Tibial nerve (tissue), 3 donors: ENCODE measurements at regions not wholly inside any gene's neighbourhood (a gene's known extent, or its start where the extent isn't known, plus 50 kb on each side); places are given as distances from the start of the nearest gene placed in this dataset.

Source experiments
- POLR2A ChIP-seq, 2 donors: fragments of 450-650 bp; IDR thresholded peaks; one replicate each; pipeline ENCODE4 v1.6.1; 2017; ENCODE audit warnings: antibody characterized with exemption in 2 of 2, mild to moderate bottlenecking in 2 of 2, moderate library complexity in 2 of 2
- TF ChIP-seq, protein P1 (sequence below), 5 experiments: fragments of 200-600 bp in 3 of 5; fragments of 450-650 bp in 2 of 5; sonication (generic) in 3 of 5; IDR thresholded peaks; one replicate each; pipeline ENCODE4 v1.5.1; 2016 to 2019; ENCODE audit warnings: antibody characterized with exemption in 5 of 5, mild to moderate bottlenecking in 3 of 5, moderate library complexity in 2 of 5

DNA sequence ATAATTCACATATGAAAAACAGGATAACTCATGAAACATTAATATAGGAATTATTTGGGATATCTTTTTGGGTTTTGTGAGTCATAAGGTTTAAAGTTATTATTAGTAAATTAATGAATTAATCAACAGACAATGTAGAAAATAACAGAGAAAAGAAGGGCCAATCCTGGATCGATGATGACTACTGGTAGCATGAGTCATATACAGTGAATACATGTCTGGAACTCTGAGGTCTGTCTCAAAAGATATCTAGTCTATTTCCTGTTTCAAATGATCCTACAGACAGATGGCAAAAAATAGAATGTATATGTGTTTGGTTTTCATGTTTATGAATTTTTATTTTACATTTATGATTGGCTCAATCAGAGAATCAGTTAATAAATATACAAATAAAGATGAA, 86.4 kb upstream of the RTL1 start:
- TF ChIP-seq, protein P1, sequence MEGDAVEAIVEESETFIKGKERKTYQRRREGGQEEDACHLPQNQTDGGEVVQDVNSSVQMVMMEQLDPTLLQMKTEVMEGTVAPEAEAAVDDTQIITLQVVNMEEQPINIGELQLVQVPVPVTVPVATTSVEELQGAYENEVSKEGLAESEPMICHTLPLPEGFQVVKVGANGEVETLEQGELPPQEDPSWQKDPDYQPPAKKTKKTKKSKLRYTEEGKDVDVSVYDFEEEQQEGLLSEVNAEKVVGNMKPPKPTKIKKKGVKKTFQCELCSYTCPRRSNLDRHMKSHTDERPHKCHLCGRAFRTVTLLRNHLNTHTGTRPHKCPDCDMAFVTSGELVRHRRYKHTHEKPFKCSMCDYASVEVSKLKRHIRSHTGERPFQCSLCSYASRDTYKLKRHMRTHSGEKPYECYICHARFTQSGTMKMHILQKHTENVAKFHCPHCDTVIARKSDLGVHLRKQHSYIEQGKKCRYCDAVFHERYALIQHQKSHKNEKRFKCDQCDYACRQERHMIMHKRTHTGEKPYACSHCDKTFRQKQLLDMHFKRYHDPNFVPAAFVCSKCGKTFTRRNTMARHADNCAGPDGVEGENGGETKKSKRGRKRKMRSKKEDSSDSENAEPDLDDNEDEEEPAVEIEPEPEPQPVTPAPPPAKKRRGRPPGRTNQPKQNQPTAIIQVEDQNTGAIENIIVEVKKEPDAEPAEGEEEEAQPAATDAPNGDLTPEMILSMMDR (IDR thresholded peaks at IDR 0.05), result no peak
- no peak for TF ChIP-seq POLR2A (IDR thresholded peaks at IDR 0.05)
